Suprapubic skin (tissue), 4 donors: ENCODE measurements at regions not wholly inside any gene's neighbourhood (a gene's known extent, or its start where the extent isn't known, plus 50 kb on each side); places are given as distances from the start of the nearest gene placed in this dataset.

Experiments
- DNase-seq, 2 donors: peaks; one replicate each; pipeline ENCODE4 v3.0.0-alpha.2; 2019; ENCODE audit warnings: low spot score in 2 of 2
- H3K27ac ChIP-seq: fragments of 200-600 bp; sonication (generic); one replicate; pipeline ENCODE4 v1.5.1; 2019
- H3K27me3 ChIP-seq: fragments of 200-600 bp; sonication (generic); one replicate; pipeline ENCODE4 v1.5.1; 2019
- H3K36me3 ChIP-seq: fragments of 200-600 bp; sonication (generic); one replicate; pipeline ENCODE4 v1.5.1; 2019
- H3K4me1 ChIP-seq: fragments of 200-600 bp; sonication (generic); one replicate; pipeline ENCODE4 v1.5.1; 2019
- H3K4me3 ChIP-seq: fragments of 200-600 bp; sonication (generic); one replicate; pipeline ENCODE4 v1.5.1; 2019; ENCODE audit warnings: mild to moderate bottlenecking
- H3K9me3 ChIP-seq: fragments of 200-600 bp; sonication (generic); one replicate; pipeline ENCODE4 v1.5.1; 2019
- CTCF ChIP-seq, 2 donors: fragments of 200-600 bp in 1 of 2; fragments of 450-650 bp in 1 of 2; sonication (generic) in 1 of 2; IDR thresholded peaks; one replicate each; pipeline ENCODE4 v1.5.1; 2016 to 2019; ENCODE audit warnings: antibody characterized with exemption in 2 of 2, mild to moderate bottlenecking in 1 of 2, moderate library complexity in 1 of 2
- EP300 ChIP-seq: sonication (generic); formaldehyde crosslinking; IDR thresholded peaks from one replicate; pipeline ENCODE4 v1.6.1; 2017; ENCODE audit warnings: antibody characterized with exemption
- POLR2A ChIP-seq, 2 donors: fragments of 450-650 bp; IDR thresholded peaks; one replicate each; pipeline ENCODE4 v1.6.1; 2017; ENCODE audit warnings: antibody characterized with exemption in 2 of 2, mild to moderate bottlenecking in 2 of 2, moderate library complexity in 2 of 2
- POLR2AphosphoS5 ChIP-seq, 3 donors: sonication (generic); formaldehyde crosslinking; IDR thresholded peaks; one replicate each; pipeline ENCODE4 v1.6.1; 2017; ENCODE audit warnings: antibody characterized with exemption in 3 of 3
- WGBS: methylation state at CpG from one replicate; pipeline ENCODE4 v1.1.5; 2018; 5-methylcytosine and 5-hydroxymethylcytosine counted together

DNA sequence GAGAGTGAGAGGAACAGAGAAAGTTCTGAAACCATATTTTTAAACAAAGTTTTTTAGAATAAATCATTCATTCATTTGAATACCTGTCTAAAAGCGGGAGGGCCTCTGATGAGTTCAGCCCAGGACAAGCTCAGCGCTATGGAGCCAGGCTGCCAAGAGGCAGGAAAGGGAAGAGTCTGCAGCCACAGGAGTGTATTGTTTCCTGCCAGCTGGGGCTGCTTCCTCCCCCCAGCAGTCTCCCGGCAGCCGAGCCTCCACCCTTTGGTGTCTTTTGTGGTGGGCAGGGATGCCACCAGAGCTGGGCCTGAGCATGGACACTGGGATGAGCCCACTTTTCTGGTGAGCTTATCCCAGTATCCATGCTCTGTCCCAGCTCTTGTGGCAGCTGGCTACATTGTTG is 199.5 kb upstream of the TPRG1 start:
- TF ChIP-seq CTCF (IDR thresholded peaks at IDR 0.05) (no peak), POLR2AphosphoS5 (IDR thresholded peaks at IDR 0.05) (no peak), POLR2A (IDR thresholded peaks at IDR 0.05) (no peak), EP300 (no peak)
- Histone ChIP-seq H3K27ac (no peak overlapping the region), H3K36me3 (no peaks in the 10 kb centered on the region), H3K27me3 (no peaks in the 10 kb centered on the region), H3K4me1 (peaks cover 22% of the 10 kb centered on the region), H3K9me3 (no peaks in the 10 kb centered on the region), H3K4me3 (no peak overlapping the region)
- WGBS = 77% methylated on average over 2 of the region's 4 CpGs
- DNase-seq = no peak

- Histone ChIP-seq H3K4me3 (no peak overlapping the region), H3K9me3 (no peaks in the 10 kb centered on the region), H3K27me3 (no peaks in the 10 kb centered on the region), H3K36me3 (no peaks in the 10 kb centered on the region), H3K27ac (peak overlapping the region; percentile 2), H3K4me1 (peaks cover 37% of the 10 kb centered on the region)
- DNase-seq = no peak
- WGBS = 47% methylated on average over 10 of the region's 10 CpGs
- TF ChIP-seq CTCF (IDR thresholded peaks at IDR 0.05) (no peak), POLR2A (IDR thresholded peaks at IDR 0.05) (no peak), EP300 (no peak), POLR2AphosphoS5 (IDR thresholded peaks at IDR 0.05) (no peak)
These were observed 196.7 kb upstream of the TPRG1 start for GRCh38 chr3:188974856-188975599.

GRCh38 chr3:188975600-188976314 is 196.0 kb upstream of the TPRG1 start:
- TF ChIP-seq POLR2AphosphoS5 (IDR thresholded peaks at IDR 0.05) (no peak), EP300 (no peak), POLR2A (IDR thresholded peaks at IDR 0.05) (no peak), CTCF (IDR thresholded peaks at IDR 0.05) (no peak)
- no peak for DNase-seq

DNA sequence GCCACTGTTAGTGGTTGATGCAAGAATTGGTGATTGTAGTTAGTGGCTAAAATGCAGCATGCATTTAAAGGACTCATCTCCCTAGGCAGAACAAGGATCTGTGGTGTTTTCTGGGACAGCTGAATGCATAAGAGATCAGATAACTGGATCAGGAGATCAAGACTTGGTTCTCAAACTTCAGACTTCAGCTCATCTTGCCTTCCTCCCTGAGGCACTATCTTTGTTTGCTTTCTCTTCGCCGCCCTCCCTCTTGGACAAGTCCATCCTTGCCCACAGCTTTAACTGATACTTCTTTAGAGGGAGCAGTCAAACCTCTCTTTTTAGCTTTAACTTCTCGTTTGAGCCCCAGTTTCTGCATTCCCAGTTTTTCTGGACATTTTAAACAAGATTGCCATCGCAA is 195.4 kb upstream of the TPRG1 start:
- Histone ChIP-seq H3K27me3 (no peaks in the 10 kb centered on the region), H3K4me1 (peaks cover 37% of the 10 kb centered on the region), H3K36me3 (no peaks in the 10 kb centered on the region), H3K27ac (peak overlapping the region; percentile 26), H3K4me3 (no peak overlapping the region), H3K9me3 (no peaks in the 10 kb centered on the region)
- no peak for DNase-seq
- TF ChIP-seq POLR2AphosphoS5 (IDR thresholded peaks at IDR 0.05) = no peak
- 54% methylated on average over 3 of the region's 4 CpGs for WGBS

More at GRCh38 chr3:188975600-188976314, 196.0 kb upstream of the TPRG1 start:
- peak overlapping the region; percentile 26 for H3K27ac ChIP-seq
- H3K4me1 ChIP-seq = peaks cover 37% of the 10 kb centered on the region
- WGBS = 50% methylated on average over 12 of the region's 12 CpGs
- H3K4me3 ChIP-seq = no peak overlapping the region
- H3K27me3 ChIP-seq = no peaks in the 10 kb centered on the region
- no peaks in the 10 kb centered on the region for H3K9me3 ChIP-seq
- H3K36me3 ChIP-seq = no peaks in the 10 kb centered on the region

- no peak overlapping the region for H3K4me3 ChIP-seq
- peaks cover 37% of the 10 kb centered on the region for H3K4me1 ChIP-seq
- H3K36me3 ChIP-seq = no peaks in the 10 kb centered on the region
- no peaks in the 10 kb centered on the region for H3K27me3 ChIP-seq
- TF ChIP-seq POLR2AphosphoS5 (IDR thresholded peaks at IDR 0.05) = no peak
- TF ChIP-seq EP300 = no peak
- no peak for TF ChIP-seq POLR2A (IDR thresholded peaks at IDR 0.05)
- no peak for TF ChIP-seq CTCF (IDR thresholded peaks at IDR 0.05)
- H3K27ac ChIP-seq = peak overlapping the region; percentile 42
- no peak for DNase-seq
- no peaks in the 10 kb centered on the region for H3K9me3 ChIP-seq
- 42% methylated on average over 7 of the region's 7 CpGs for WGBS
These were observed 193.2 kb upstream of the TPRG1 start for GRCh38 chr3:188978421-188979171.
